NOMO-1 treated with DMSO at 0.1 percent for 48 hours (cell line): ENCODE measurements at regions not wholly inside any gene's neighbourhood (a gene's known extent, or its start where the extent isn't known, plus 50 kb on each side); places are given as distances from the start of the nearest gene placed in this dataset.

ENCODE experiments used
- DNase-seq: peaks from one replicate; lab custom pipeline; 2025; ENCODE audit not compliant: unreplicated experiment; lab: John Stamatoyannopoulos, UW

DNA sequence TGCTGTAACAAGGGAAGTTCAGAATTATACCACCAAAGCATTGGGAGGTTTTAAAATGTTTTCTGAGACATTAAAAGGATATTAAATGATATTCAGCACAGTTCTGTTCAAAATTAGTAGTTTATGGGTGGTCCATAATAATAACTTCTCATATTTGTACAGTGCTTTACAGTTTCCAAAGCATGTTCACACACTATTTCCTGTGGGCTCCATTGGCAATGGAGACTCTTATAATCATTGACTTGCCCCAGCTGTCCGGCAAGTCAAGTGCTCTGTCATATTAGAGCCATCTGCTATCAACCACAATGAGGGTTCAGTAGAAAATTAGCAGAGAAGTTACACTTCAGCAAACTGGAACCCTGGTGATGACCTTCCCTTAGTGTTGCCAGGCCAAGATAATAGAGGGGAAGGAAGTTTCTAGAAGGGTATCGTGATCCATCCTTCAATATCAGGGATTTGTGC, 526.6 kb upstream of the CCDC196 start:
- DNase-seq: no peak

DNA sequence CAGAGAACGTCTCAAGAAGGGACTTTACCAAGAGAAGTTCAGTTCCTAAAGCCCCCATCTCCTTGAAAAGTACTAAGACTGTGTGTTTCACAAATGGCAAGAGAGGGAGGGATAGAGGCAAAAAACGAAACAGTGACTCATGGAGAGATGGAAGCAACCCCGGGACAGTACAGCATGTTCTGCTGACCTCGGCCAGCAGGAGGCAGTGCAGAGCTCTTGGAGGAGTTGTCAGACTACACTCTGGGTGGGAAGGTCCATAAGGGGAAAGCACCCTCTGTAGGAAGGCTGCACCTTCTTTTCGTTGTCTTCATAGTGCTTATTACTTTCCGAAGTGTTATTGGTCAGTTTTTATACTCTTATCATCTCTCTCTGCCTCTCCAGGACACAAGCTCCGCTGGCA, 525.2 kb upstream of the CCDC196 start:
- peak; percentile 54 for DNase-seq

DNA sequence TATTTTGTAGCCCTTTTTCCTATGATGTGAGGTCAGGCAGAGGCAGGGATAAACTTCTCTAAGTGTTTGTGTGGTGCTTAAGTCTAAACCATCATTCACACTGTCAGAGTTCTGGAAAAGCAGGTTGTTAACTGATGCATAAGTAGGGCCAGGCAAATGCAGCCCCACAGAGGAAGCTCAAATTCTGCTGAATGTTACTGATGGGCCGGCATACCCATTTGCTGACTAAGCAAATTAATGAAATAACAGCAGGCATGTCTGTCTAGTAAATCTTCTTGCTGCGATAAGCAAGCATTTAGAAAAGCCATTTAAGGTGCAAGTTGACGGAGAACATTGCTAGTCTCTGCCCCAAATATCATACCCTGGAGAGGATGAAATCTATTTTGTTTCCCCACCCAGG, 523.2 kb upstream of the CCDC196 start:
- no peak for DNase-seq

DNA sequence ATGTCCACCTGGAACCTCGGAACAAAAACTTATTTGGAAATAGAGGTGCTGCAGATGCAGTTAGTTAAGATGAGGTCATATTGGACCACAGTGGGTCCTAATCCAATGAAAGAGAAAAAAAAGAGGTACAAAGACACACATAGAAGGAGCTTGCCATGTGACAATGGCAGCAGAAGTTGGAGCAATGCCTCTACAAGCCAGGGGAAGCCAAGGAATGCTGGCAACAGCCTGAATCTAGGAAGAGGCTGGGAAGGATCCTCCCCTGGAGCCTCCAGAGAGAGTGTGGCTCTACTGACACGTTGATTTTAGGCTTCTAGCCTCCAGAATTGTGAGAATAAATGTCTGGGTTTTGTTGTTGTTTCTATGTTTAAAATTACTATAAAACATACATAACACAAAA, 521.8 kb upstream of the CCDC196 start:
- no peak for DNase-seq

DNA sequence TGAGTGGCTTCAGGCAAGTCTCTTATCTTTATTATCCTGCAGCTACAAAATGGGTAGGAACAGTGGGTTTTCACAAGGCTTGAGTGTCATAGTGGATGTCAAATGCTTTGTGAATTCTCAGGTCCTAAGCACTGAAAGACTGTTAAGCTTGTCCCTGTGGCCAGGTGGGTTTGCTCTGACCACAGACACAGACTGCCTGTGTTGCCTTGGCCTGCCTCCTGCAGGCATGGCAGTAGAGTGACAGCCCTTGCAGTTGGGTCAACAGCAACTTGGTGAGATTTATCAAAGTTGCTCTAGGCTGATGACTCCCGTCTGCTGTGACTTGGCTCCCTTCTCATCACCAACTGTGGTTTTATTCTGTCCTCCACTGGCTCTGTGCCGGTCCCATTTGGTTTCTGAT, 520.0 kb upstream of the CCDC196 start:
- no peak for DNase-seq

DNA sequence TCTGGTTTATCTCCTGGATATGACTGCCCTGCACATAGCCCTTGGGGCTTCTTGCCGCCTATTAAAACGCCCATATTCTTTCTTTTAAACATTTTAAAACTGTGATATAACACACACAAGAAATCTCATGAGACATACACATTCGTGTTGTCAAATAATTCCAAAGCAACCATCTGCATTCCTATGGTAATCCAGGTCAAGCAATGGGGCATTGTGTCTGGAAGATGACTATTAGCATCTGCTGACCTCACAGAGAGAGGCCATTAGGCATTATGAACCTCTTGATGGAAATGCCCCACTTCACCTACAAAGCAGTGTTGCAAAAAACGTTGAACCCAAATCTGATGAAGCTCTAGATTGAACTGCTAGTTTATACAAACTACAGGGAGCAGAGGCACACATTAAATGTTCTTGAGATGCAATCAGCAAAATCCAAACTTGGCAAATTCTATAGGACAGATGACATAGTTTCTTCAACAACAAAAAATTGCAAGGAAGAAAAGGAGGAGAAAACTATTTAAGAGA, 513.8 kb upstream of the CCDC196 start:
- DNase-seq: no peak

DNA sequence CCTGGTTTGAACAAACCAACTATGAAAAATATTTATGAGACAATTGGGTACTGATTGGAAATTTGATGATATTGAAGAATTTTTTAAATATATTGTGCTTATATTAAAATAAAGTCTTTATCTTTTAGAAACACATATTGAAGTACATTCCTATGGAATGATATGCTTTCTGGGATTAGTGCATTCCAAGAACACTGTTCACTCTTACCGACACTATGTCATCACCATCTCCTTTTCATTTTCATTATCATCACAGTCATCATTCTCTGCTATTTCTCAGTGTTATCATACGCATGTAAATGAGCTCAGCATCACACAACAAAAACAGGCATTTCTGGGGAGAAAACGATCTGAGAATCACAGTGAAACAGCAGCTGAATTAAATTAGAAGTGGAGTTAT, 513.3 kb upstream of the CCDC196 start:
- no peak for DNase-seq

DNA sequence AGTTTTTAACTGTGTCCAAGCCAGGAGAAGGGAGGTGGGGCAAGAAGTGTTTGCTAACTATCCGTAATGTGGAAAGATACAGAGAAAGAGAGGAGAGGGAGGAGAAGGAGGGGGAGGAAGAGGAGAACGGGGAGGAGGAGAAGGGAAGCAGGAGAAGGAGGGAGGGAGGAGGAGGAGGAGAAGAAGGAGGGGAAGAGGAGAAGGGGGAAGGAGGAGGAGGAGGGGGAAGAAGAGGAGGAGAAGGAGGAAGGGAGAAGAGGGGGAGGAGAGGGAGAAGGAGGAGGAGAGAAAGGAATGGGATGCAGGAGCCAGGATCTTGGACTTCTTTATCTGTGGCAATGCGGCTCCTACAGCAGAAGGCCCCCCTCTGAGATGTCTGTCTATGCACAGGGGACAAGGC, 510.3 kb upstream of the CCDC196 start:
- DNase-seq: no peak

DNA sequence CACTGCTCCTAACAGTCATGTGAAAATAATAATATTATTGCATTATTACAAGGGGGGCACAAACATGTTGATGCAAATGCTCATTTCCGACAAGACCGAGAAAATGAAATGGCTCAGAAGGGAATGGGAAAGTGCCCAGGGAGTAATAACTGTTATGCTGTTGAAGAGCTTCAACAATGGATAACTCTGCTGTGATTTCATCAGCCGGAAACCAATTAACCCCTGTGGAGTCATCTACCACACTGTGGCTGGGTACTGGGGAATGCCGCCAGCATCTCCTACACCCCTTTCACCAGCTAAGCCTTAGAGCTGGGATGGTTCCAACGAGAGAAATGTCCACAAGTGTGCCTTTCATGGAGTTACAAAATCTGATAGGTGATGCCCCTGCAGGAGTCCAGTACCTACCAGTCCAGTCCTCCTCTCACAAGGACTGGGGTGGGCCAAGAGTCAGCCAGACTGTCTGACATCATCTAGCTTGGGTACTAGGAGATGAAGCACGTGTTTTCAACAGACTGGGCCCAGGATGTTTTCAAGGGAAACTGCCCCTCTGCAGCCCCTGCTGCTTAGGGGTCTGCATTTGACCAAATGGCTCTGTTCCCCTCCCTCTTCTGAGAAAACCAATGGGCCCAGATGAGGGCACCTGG, 509.3 kb upstream of the CCDC196 start:
- no peak for DNase-seq

DNA sequence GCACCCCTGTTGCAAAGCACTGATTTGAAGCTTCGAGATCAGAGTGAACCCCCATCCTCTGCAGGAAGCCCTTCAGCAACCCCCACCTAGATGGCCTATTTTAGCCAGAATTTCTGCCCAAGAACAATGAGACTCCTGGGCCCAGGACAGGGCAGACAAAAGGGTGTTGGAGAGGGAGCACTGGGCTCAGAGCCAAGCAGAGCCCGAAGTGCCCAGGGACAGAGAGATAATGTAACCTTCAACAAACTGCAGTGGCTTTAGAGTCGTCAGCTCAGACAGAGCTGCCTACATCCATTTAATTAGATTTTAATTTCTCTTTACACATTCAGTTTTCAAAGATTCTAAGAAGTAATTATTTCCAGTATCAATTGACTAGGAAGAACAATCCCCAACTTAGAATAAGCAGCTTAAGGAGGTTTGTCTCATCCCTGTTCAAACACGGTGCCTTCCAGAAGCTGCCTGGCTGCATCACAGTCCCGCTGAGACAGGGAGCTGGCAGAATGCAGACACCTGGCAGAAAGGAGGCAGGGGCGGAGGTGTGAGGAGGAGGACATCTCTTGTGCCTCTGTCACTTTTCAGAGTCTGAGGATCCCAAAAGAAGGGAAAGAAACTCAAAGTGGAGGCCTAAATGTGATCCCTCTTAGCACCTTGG, 504.9 kb upstream of the CCDC196 start:
- DNase-seq: no peak

DNA sequence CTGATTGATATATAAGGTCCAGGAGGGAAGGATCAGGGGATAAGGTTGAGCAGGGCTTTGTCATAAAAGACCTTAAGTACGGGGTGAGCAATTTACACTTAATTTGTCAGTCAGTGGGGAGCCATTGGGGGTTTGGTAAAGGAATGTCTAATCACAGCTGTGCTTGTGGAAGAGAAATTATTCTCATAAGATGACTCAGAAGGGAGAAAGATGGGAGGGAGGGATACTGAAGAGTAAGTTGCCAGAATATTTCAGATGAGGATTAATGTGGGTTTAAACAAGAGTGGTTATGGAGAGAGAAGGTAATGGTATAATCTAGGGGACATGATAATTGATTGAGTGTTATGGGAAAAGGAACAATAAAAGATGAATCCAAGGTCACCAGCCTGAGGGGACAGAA, 500.1 kb upstream of the CCDC196 start:
- DNase-seq: no peak

DNA sequence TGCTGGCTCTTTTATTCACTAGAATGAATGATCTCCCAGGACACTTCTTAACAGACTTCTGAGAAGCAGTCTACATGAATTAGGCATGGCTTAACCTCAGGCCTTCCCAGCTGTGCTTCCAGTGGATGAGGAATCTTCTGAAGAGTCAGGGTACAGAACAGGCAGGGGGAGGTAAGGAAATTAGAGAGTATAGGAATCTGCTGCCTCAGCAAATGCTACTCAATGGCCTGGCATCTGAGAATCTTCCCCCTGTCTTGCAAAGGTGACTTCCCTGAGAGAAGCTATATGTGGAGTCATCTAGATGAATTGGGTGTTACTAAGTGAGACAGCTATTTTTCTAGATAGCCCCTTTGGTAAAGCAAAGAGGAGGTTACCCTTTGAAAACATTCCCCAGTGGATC, 496.2 kb upstream of the CCDC196 start:
- no peak for DNase-seq

DNA sequence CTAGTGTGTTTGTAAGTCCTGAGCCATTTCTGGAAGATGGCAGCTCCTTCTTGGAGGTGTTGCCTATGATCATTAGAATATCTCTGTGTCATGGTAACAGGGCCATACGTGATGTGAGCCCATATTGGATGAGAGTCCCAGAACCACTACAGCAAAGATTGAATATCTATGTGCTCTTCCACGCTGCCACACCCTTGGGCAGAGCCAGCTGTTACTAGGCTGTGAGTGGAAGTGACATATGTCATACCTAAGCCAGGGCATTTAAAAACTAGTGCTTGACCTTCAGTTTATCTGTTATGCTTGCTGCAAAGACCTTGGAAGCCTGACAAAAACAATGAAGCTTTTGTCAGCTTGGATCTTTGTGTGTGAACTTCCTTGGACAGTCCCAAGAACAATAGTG, 495.1 kb upstream of the CCDC196 start:
- no peak for DNase-seq

DNA sequence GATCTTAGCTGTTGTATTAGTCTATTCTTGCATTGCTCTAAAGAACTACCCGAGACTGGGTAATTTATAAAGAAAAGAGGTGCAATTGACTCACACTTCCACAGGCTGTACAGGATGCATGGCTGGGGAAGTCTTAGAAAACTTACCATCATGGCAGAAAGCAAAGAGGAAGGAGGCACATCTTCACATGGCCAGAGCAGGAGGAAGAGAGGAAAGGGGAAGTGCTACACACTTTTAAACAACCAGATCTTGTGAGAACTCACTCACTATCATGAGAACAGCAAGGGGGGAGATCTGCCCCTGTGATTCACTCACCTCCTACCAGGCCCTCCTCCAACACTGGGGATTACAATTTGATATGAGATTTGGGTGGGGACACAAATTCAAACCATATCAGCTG, 494.2 kb upstream of the CCDC196 start:
- DNase-seq: peak; percentile 32

DNA sequence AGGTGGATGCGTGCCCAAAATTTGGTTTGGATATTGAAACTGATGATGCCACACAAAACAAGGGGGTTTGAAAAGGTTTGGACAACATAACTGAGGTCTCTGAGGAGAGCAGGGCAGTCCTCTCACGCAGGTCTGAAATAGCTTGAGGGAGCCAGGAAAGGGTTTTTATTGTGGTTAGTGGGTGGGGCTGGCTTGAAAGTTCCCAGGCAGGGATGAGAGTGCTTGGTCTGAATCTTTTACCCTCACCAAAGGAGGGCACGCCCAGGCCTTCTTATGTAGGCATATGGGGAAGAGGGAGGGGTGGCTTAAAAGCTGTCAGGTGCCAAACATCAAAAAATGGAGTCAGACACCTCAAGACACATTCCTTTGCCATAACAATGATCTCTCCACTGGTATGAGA, 493.1 kb upstream of the CCDC196 start:
- no peak for DNase-seq

DNA sequence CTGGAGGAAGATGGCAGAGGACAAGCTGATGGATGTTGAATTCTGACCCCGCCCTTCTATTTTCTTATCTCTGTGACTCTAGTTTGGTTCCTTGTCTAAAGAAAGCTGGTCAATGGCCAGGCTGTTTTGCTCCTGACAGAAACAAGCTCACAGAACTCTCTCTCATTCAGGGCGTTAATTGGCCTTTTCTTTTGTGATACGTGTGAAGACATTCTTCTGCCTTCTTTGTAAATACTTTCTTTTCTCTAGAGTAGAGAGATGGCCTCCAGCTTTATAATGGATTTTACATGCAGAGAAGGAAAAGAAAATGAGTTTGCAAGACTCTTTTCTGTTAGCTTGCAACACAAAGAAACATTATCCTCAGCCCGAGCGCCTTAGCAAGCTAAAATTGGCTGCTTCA, 492.2 kb upstream of the CCDC196 start:
- no peak for DNase-seq

DNA sequence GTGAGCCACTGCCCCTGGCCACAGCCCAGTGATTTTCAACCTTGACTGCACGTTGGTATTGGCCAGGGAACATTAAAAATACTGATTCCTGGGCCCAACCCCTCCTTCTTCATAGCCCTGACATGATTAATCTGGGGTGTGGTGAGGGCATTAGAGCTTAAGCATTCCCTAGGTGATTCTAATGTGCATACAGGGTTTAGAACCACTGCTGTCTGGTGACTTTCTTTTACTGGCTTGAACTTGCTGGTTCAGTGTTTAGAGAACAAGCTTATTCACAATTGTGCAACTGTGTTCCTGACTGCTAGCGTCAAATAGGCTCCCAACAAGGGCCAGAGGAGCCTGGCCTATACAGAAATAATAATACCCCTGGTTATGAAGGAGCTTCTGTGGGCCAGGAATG, 488.8 kb upstream of the CCDC196 start:
- no peak for DNase-seq

DNA sequence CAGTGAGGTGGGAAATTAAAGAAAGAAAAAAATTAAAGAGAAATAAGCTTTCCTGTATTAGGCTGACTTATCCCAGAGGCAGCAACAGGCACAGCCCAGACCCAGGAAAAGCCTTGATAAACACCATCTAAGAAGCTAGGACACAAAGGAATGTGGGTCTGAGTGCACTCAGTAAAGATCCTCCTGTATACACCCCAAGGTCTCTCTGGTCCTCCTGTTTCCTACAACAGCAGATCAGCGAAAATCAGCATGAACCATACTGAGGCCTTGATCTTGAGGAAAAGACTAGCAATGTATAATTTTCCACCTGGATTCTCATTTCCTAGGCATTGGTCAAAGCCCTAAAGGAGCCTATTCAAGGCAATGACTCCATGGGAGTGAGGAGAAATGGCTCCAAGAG, 486.3 kb upstream of the CCDC196 start:
- DNase-seq: no peak

DNA sequence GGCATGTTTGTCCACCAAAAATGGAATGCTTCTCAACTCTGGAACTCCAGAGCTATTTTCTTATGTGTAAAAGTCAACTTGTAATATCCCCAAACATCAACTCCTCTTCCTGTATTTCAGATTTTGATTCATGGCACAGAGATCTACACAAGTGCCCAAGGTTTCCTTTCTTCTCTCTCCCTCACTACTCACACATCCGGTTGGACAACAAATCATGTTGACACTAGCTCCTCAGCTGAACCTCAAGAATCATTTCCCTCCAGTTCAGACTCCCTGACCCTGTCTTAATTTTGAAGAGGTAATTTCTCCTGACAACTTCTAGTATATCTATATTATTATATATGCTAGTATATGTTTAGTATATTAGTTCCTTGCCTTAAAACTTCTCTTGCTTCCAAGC, 485.4 kb upstream of the CCDC196 start:
- DNase-seq: peak; percentile 24

DNA sequence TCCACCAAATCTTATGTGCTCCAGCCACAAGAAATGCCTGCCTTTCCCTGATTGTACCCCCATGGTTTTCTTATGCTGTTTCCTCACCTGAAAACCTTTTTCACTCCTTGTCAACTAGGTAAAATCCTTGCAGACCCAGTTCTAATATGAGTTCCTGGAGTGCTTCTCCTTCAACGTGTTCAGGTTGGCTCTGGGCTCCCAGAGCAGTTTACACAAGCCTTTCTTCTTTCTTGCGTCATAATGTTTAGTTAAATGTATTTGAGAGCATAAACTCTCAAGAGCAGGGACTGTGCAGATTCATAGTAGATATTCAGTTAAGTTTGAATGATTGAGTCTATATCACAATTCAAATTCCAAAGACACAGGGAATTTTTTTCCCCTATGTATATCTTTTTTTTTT, 484.8 kb upstream of the CCDC196 start:
- DNase-seq: no peak

DNA sequence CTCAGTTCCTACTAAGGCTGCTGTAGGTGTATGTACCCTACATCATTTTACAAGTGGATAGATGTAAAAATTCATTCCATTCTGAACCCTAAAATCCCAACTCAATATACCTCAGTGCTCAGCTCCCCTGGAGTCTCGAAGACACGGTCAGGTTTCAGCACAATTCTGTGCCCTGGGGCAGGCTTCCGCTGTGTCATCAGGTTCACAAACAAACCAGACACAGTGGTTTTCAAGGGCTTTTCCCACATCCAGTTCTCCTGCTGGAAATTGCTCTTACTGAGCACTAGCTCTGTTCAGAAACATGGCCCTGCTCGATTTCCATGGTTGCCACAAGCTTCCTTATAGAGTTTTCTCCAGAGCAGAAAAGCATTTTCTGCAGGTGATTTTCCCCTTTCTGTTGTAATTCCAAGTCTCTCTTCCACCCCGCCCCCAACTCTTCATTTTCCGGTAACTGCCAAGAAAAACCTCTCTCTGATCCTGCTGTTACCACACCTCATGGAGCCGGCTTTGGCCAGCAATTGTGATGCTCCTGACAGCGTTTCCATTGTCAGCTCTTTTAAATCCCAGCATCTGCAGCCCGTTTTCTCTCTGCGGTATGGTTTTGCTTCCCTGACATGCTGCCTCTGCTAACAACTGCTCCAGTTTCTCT, 483.0 kb upstream of the CCDC196 start:
- DNase-seq: no peak

DNA sequence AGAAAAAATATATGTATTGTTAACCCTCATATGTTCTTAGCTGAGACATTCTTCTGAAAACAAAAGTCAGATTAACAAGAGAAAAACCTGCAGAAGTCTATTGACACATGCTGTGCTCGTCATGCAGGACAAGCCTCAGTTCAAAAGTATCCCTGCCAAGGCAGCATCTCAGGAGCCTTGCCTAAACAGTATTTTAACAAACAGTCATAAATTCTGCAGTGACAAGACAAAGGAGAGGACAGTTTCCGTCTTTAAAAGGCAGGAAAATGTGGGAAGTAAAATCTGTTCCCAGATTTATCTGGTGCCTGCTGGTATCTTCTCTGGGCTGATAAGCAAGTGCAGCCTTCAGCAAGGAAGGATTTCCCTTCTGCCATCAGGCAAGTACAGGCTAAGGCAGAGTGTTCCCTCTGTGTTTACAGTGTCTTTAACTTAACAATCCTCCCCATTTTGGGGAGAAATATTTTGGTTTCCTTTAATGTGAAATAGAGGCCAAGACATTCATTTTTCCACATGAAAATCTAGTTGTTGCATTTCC, 480.2 kb upstream of the CCDC196 start:
- no peak for DNase-seq
